ENCODE measurements at regions not wholly inside any gene's neighbourhood (a gene's known extent, or its start where the extent isn't known, plus 50 kb on each side); places are given as distances from the start of the nearest gene placed in this dataset.

DNA sequence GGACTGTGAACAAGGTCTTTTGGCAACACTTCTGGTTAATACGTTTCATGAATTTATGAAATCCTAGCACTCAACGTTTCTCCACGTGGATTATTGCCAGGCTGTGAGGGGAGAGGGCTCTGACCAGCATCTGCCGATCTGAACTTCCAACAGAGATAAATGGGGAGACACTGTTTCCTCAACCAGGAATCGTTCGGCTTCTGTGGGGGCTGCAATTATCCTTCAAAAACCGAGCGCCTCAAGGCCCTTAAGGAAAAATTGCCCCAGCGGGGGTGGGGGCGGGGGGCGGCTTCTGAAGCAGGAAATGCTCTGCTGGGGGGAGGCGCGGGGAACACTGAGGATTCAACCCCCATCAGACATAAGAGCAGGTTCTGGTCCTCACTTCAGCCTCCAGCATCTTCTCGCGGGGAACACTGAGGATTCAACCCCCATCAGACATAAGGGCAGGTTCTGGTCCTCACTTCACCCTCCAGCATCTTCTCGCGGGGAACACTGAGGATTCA is 155.6 kb downstream of the BRD1 start:
- TF ChIP-seq, protein P1, sequence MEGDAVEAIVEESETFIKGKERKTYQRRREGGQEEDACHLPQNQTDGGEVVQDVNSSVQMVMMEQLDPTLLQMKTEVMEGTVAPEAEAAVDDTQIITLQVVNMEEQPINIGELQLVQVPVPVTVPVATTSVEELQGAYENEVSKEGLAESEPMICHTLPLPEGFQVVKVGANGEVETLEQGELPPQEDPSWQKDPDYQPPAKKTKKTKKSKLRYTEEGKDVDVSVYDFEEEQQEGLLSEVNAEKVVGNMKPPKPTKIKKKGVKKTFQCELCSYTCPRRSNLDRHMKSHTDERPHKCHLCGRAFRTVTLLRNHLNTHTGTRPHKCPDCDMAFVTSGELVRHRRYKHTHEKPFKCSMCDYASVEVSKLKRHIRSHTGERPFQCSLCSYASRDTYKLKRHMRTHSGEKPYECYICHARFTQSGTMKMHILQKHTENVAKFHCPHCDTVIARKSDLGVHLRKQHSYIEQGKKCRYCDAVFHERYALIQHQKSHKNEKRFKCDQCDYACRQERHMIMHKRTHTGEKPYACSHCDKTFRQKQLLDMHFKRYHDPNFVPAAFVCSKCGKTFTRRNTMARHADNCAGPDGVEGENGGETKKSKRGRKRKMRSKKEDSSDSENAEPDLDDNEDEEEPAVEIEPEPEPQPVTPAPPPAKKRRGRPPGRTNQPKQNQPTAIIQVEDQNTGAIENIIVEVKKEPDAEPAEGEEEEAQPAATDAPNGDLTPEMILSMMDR (IDR thresholded peaks at IDR 0.05): no peak
- no peak for TF ChIP-seq POLR2A (IDR thresholded peaks at IDR 0.05)

All from adrenal gland (tissue), 5 donors.